Right atrium auricular region (tissue), 2 donors: ENCODE measurements at regions not wholly inside any gene's neighbourhood (a gene's known extent, or its start where the extent isn't known, plus 50 kb on each side); places are given as distances from the start of the nearest gene placed in this dataset.

Experiments used
- DNase-seq: peaks from one replicate; pipeline ENCODE4 v3.0.0-alpha.2; 2019; ENCODE audit warnings: low spot score
- H3K27ac ChIP-seq, 2 donors: fragments of 200-600 bp; sonication (generic); 1 replicate in 1 of 2; 2 replicates in 1 of 2; pipeline ENCODE4 v1.5.1; 2016 to 2019
- H3K27me3 ChIP-seq, 2 donors: fragments of 200-600 bp; sonication (generic); one replicate each; pipeline versions ENCODE4 v1.5.1 to v1.6.0; 2017 to 2019
- H3K36me3 ChIP-seq: fragments of 200-600 bp; sonication (generic); one replicate; pipeline ENCODE4 v1.5.1; 2016
- H3K4me1 ChIP-seq, 2 donors: fragments of 200-600 bp; sonication (generic); one replicate each; pipeline versions ENCODE4 v1.5.1 to v1.6.0; 2017 to 2019
- H3K4me3 ChIP-seq, 2 donors: fragments of 200-600 bp; sonication (generic); 1 replicate in 1 of 2; 2 replicates in 1 of 2; pipeline ENCODE4 v1.5.1; 2017 to 2019; ENCODE audit warnings: mild to moderate bottlenecking in 1 of 2, moderate library complexity in 1 of 2
- H3K9me3 ChIP-seq, 2 donors: fragments of 200-600 bp; sonication (generic); one replicate each; pipeline ENCODE4 v1.5.1; 2019
- TF ChIP-seq, protein P1 (sequence below), 2 donors: fragments of 200-600 bp; sonication (generic); IDR thresholded peaks; one replicate each; pipeline ENCODE4 v1.5.1; 2019; ENCODE audit warnings: antibody characterized with exemption in 2 of 2

DNA sequence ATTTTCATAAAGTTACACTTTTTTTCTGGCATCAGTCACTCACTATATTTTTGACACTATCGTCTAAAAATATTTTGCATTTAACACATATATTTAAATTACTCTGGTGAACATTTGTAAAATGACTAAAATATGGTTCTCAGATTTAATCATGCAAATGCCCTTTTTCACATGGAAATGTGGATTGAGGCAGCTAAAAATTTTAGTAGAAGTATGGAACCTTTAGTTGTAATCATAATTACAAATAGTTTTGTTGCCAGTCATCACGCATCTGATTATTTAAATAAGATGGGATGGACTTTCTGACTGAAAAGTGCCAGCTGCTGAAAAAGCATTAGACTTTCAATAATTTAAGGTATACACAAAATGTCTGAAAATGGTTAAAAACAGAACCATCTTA lies 119.3 kb downstream of the PDHA2 start:
- H3K4me1 ChIP-seq, result no peaks in the 10 kb centered on the region
- no peaks in the 10 kb centered on the region for H3K27me3 ChIP-seq
- H3K9me3 ChIP-seq, result no peaks in the 10 kb centered on the region
- TF ChIP-seq, protein P1, sequence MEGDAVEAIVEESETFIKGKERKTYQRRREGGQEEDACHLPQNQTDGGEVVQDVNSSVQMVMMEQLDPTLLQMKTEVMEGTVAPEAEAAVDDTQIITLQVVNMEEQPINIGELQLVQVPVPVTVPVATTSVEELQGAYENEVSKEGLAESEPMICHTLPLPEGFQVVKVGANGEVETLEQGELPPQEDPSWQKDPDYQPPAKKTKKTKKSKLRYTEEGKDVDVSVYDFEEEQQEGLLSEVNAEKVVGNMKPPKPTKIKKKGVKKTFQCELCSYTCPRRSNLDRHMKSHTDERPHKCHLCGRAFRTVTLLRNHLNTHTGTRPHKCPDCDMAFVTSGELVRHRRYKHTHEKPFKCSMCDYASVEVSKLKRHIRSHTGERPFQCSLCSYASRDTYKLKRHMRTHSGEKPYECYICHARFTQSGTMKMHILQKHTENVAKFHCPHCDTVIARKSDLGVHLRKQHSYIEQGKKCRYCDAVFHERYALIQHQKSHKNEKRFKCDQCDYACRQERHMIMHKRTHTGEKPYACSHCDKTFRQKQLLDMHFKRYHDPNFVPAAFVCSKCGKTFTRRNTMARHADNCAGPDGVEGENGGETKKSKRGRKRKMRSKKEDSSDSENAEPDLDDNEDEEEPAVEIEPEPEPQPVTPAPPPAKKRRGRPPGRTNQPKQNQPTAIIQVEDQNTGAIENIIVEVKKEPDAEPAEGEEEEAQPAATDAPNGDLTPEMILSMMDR (IDR thresholded peaks at IDR 0.05), result no peak
- H3K36me3 ChIP-seq, result no peaks in the 10 kb centered on the region
- H3K27ac ChIP-seq, result no peak overlapping the region
- H3K4me3 ChIP-seq, result no peak overlapping the region
- DNase-seq, result no peak

DNA sequence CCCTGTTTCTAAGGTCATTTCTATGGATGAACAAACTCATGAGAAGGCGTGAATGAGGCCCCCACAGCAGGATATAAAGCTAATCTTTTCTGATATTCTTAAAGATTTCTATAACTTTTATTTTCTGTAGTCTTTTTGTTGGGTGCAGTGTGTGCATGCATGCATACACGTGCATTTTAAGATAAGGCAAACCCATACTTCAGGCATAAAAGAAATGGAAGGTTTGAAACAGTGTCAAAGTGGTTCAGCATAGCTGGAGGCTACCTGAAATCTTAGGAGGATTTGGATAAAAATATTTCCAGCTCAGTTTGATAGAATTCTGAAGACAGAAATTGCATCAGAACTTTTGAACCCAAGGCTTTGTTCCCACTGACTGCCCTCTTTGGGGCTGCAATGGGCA lies 119.7 kb downstream of the PDHA2 start:
- DNase-seq, result no peak
- TF ChIP-seq, protein P1 (IDR thresholded peaks at IDR 0.05), result no peak
- H3K27ac ChIP-seq, result no peak overlapping the region

DNA sequence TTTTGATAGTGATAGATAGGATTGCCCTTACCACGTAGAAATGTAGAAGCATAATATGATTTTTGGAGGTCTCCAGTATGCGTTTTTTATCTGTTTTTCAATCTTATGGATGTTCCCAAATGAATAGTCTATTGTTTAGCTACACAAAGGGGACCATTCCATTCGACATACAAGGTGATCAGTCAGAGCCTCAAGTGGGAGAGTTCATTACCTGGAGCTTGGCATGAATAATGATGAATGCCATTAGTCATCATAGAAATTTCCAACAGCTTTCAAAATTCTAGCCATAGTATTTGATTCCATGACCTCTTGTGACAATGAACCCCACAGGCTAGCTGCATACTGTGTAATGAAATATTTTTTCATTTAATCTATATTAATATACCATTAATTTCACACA lies 123.6 kb downstream of the PDHA2 start:
- H3K36me3 ChIP-seq, result no peaks in the 10 kb centered on the region
- H3K4me3 ChIP-seq, result no peak overlapping the region
- no peaks in the 10 kb centered on the region for H3K27me3 ChIP-seq
- no peak overlapping the region for H3K27ac ChIP-seq
- no peak for DNase-seq
- no peaks in the 10 kb centered on the region for H3K4me1 ChIP-seq
- TF ChIP-seq, protein P1 (IDR thresholded peaks at IDR 0.05), result no peak
- no peaks in the 10 kb centered on the region for H3K9me3 ChIP-seq

More for the DNA sequence above, 119.7 kb downstream of the PDHA2 start:
- Histone ChIP-seq H3K9me3 (no peaks in the 10 kb centered on the region), H3K4me1 (no peaks in the 10 kb centered on the region), H3K27me3 (no peaks in the 10 kb centered on the region), H3K4me3 (no peak overlapping the region), H3K36me3 (no peaks in the 10 kb centered on the region)

DNA sequence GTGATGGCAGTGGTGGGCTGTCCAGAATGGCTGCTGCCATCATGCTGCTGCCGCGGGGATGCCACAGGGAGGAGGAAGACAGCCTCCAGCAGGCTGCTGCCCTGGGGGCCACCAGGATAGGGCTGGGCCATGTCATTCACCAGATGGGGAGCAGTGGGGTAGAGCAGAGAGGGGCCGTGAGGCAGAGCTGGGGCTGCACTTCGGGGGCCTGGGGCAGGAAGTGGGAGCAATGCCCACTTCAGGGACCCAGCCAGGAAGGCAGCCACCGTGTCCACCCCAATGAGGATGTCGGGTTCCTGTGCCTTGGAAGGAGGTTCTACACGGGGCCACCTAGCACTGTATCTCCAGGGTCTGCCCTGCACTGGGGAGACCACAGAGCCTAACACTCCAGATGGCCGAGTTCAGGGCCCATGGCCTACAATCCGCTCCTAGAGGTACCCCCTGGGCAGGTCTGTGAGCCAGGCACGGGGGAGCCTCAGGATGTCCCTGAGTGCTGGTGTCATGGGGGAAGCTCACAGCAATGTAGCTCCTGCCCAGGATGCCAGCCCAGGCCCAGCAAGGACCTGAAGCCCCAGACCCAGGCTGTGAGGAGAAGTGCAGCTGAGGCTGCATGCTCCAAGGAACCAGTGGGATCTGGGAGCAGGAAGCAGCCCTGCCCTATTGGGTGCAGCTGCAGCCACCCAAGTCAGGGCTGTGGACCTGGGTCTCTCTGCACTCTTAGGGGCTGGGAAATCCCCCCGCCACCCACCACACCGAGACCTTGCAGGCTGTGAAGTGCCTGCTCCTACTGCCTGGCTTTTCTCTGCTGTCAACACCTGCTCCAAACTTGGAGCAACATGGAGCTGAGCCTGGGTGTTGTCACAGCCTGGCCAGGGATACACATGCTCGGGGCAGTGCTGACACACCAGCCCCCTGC lies 140.3 kb downstream of the PDHA2 start:
- TF ChIP-seq, protein P1 (IDR thresholded peaks at IDR 0.05), result no peak
- H3K9me3 ChIP-seq, result no peaks in the 10 kb centered on the region
- H3K36me3 ChIP-seq, result no peaks in the 10 kb centered on the region
- no peak for DNase-seq
- no peak overlapping the region for H3K4me3 ChIP-seq
- no peaks in the 10 kb centered on the region for H3K27me3 ChIP-seq
- no peaks in the 10 kb centered on the region for H3K4me1 ChIP-seq
- no peak overlapping the region for H3K27ac ChIP-seq

DNA sequence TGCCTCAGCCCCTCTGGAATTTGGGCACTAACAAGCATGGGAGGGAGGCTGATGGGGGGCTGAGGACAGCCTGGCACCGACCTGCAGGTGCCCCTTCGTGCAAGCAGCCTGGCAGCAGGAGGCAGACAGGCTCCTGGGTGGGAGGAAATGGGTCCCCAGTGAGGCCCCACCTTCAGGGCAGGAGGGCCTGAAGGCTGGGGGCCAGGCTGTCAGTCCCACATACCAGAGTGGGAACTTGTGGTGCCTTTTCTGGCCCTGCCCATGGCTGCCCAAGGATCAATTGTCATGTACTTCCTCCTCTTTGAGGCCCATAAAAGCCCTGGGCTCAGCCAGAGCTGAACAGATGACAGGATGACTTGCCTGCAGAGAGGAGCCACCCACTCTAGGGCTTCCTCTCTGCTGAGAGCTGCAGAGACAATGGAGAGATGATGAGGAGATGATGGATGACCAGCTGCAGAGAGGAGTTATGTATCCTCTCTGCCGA lies 141.0 kb downstream of the PDHA2 start:
- no peak for DNase-seq
- Histone ChIP-seq H3K9me3 (no peaks in the 10 kb centered on the region), H3K36me3 (no peaks in the 10 kb centered on the region)

More for the DNA sequence above, 141.0 kb downstream of the PDHA2 start:
- Histone ChIP-seq H3K4me3 (no peak overlapping the region), H3K27ac (no peak overlapping the region), H3K27me3 (no peaks in the 10 kb centered on the region), H3K4me1 (no peaks in the 10 kb centered on the region)
- TF ChIP-seq, protein P1 (IDR thresholded peaks at IDR 0.05), result no peak
